SU-DHL-6 (cell line): ENCODE measurements at regions not wholly inside any gene's neighbourhood (a gene's known extent, or its start where the extent isn't known, plus 50 kb on each side); places are given as distances from the start of the nearest gene placed in this dataset.

ENCODE experiments used
- EZH2phosphoT487 ChIP-seq: fragments of 200-600 bp; sonication (generic), shearing (Covaris generic); conservative IDR thresholded peaks from 2 replicates; pipeline ENCODE4 v1.6.1; 2018; ENCODE audit warnings: mild to moderate bottlenecking, antibody characterized with exemption, low read length, moderate library complexity, mixed read lengths
- TF ChIP-seq, protein P1 (sequence below): fragments of 200-600 bp; sonication (generic); IDR thresholded peaks from one replicate; pipeline ENCODE4 v1.5.1; 2017; ENCODE audit warnings: antibody characterized with exemption, mild to moderate bottlenecking, low read length, moderate library complexity; ENCODE audit not compliant: insufficient read depth, poor library complexity, severe bottlenecking

DNA sequence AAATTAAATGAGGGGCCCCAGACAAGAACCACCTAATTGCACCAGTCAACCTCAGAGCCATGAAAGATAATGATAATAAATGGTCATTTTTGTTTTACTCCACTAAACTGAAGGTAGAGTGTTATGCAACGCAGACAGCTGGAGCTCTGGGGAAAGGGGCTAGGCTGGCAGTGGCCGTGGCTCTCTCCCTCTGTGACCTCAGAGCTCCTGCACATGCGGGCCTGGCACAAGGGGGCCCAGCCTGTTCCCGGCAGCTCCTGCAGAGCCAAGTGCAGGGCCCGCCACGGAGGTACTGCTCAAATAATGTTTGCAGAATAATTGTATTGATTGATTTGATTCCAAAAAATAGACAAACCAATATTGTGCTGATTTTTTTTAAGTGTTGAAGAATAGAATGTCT lies 109.5 kb downstream of the SALL1 start:
- TF ChIP-seq, protein P1, sequence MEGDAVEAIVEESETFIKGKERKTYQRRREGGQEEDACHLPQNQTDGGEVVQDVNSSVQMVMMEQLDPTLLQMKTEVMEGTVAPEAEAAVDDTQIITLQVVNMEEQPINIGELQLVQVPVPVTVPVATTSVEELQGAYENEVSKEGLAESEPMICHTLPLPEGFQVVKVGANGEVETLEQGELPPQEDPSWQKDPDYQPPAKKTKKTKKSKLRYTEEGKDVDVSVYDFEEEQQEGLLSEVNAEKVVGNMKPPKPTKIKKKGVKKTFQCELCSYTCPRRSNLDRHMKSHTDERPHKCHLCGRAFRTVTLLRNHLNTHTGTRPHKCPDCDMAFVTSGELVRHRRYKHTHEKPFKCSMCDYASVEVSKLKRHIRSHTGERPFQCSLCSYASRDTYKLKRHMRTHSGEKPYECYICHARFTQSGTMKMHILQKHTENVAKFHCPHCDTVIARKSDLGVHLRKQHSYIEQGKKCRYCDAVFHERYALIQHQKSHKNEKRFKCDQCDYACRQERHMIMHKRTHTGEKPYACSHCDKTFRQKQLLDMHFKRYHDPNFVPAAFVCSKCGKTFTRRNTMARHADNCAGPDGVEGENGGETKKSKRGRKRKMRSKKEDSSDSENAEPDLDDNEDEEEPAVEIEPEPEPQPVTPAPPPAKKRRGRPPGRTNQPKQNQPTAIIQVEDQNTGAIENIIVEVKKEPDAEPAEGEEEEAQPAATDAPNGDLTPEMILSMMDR = no peak
- TF ChIP-seq EZH2phosphoT487 = no peak
